Heart right ventricle (tissue), 16 donors: ENCODE measurements at regions not wholly inside any gene's neighbourhood (a gene's known extent, or its start where the extent isn't known, plus 50 kb on each side); places are given as distances from the start of the nearest gene placed in this dataset.

Experiments
- ATAC-seq, 8 donors: fragments of 200-7000 bp; cut with Tn5 transposase; one replicate each; pipeline ENCODE4 v1.9.1; 2020; ENCODE audit warnings: mild to moderate bottlenecking in 8 of 8, moderate library complexity in 8 of 8, moderate number of reproducible peaks in 1 of 8
- DNase-seq, 2 donors: peaks; one replicate each; pipeline ENCODE4 v3.0.0-alpha.2; 2020
- H3K27ac ChIP-seq, 10 donors: fragments of 200-600 bp; sonication (generic) in 2 of 10; one replicate each; pipeline versions ENCODE4 v1.5.0 to v1.8.0; 2020 to 2022; ENCODE audit warnings: mild to moderate bottlenecking in 3 of 10
- H3K27me3 ChIP-seq, 7 donors: fragments of 200-600 bp; one replicate each; pipeline ENCODE4 v1.8.0; 2021 to 2022; ENCODE audit warnings: mild to moderate bottlenecking in 2 of 7
- H3K36me3 ChIP-seq, 9 donors: fragments of 200-600 bp; sonication (generic) in 1 of 9; one replicate each; pipeline versions ENCODE4 v1.5.0 to v1.8.0; 2020 to 2022; ENCODE audit warnings: mild to moderate bottlenecking in 2 of 9
- H3K4me1 ChIP-seq, 9 donors: fragments of 200-600 bp; sonication (generic) in 1 of 9; one replicate each; pipeline versions ENCODE4 v1.5.0 to v1.8.0; 2020 to 2022; ENCODE audit warnings: mild to moderate bottlenecking in 4 of 9
- H3K4me3 ChIP-seq, 10 donors: fragments of 200-600 bp; sonication (generic) in 2 of 10; one replicate each; pipeline versions ENCODE4 v1.5.0 to v1.8.0; 2020 to 2022; ENCODE audit warnings: mild to moderate bottlenecking in 7 of 10, moderate library complexity in 2 of 10
- H3K9me3 ChIP-seq, 11 donors: fragments of 200-600 bp in 10 of 11; sonication (generic) in 2 of 11; one replicate each; pipeline versions ENCODE4 v1.5.0 to v1.8.0; 2013 to 2022; ENCODE audit warnings: mild to moderate bottlenecking in 2 of 11, control low read depth in 1 of 11, moderate library complexity in 1 of 11
- WGBS, 2 donors: extraction: QIAGEN DNeasy Blood & Tissue Kit; methylation state at CpG; one replicate each; pipeline ENCODE4 v1.1.7; 2013; ENCODE audit warnings: inconsistent platforms in 1 of 2; 5-methylcytosine and 5-hydroxymethylcytosine counted together
- intact Hi-C, 10 donors: fragments of 100-400 bp; cut with DNase I; formaldehyde crosslinking; loops; one replicate each; pipeline versions ENCODE4 v1.11.1 to v1.14.2; 2022
- TF ChIP-seq, protein P1 (sequence below), 9 donors: fragments of 200-600 bp; sonication (generic) in 2 of 9; IDR thresholded peaks; one replicate each; pipeline versions ENCODE4 v1.5.0 to v1.8.0; 2021 to 2022; ENCODE audit warnings: antibody characterized with exemption in 9 of 9, mild to moderate bottlenecking in 5 of 9, moderate library complexity in 1 of 9
- donor health status: Arrhythmogenic right ventricular cardiomyopathy.
- donor health status: ischemic (EF 13 %, LVEDD 7.1; RV severe dilation, severe dysfunction).
- donor health status: healthy with polysubstance abuse.
- donor health status: DM: no; HTN: yes; CAD: no.
- donor health status: DM: no; HTN: no; CAD: no.
- donor health status: ischemic (EF 25% LVEDD 6.9; RV normal size, moderate dysfunction).
- donor health status: ischemic (EF 25% LVEDD 5.7; RV mildly dilated, moderate dysfunction).
- donor health status: healthy.
- donor health status: DM: yes; HTN: yes; CAD: no.
- donor health status: Ischemic cardiomyopathy.
- donor health status: ischemic (EF 35%, LVEDD 5.7; RV mildly dilated, moderate dysfunction).
- donor health status: nonischemic (EF 11% LVEDD 7.7; RV severe dilation, severe dysfunction).
- donor health status: DM: yes; HTN: yes; CAD: no.
- donor health status: PGD.
- donor health status: ischemic (EF 29% LVEDD 5.4; RV normal size, mild dysfunction).
- donor health status: nonischemic (EF 23%, LVEDD 6.1; RV moderate dilation, normal function).

DNA sequence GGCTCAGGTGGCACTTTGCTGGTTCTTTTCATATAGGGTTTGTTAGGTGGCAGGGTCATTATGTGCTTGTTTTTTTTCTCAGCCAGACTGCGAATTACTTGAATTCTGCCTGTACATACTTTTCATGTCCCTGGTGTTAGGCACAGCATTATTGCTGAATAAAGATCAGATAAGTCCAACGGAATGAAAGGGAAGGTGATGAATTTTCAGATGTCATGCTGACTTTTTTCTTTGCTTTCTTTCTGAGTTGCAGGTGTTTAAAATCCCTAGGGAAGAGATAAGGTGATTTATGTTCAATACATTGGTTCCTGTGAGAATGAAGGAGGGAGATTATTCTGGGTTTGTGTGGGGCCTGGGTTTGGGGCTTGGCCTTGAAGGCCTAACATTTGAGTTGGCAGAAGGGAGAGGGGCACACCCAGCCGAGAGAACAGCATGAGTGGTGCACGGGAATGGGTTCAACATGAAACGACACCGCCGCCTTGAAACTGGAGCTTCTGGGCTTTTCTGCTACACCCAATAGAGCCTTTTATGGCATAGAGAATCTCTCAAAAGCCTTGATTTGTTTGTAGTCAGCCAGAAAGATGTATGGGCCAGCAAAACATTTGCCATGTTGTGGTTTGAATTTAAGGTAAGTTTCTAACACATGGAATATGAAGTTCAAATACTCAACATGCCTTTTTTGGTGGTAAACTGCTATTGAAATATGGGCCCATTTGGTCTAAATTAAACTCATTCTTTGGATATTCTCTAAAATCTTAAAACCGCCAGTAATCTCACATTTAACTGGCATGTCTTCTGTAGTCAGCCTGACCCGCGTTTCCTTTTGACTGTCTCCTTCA is 477.0 kb downstream of the PCNX1 start:
- H3K4me3 ChIP-seq: no peak overlapping the region
- no peak for ATAC-seq
- intact Hi-C loops: no loop called here
- H3K27ac ChIP-seq: no peak overlapping the region
- peaks cover 0 to 8% (median 0%) of the 10 kb centered on the region in 9 donors for H3K4me1 ChIP-seq
- no peaks in the 10 kb centered on the region for H3K36me3 ChIP-seq
- WGBS, 2 donors: 84 to 87% methylated on average over 10 of the region's 10 CpGs
- DNase-seq: no peak
- no peaks in the 10 kb centered on the region for H3K27me3 ChIP-seq
- no peaks in the 10 kb centered on the region for H3K9me3 ChIP-seq
- TF ChIP-seq, protein P1, sequence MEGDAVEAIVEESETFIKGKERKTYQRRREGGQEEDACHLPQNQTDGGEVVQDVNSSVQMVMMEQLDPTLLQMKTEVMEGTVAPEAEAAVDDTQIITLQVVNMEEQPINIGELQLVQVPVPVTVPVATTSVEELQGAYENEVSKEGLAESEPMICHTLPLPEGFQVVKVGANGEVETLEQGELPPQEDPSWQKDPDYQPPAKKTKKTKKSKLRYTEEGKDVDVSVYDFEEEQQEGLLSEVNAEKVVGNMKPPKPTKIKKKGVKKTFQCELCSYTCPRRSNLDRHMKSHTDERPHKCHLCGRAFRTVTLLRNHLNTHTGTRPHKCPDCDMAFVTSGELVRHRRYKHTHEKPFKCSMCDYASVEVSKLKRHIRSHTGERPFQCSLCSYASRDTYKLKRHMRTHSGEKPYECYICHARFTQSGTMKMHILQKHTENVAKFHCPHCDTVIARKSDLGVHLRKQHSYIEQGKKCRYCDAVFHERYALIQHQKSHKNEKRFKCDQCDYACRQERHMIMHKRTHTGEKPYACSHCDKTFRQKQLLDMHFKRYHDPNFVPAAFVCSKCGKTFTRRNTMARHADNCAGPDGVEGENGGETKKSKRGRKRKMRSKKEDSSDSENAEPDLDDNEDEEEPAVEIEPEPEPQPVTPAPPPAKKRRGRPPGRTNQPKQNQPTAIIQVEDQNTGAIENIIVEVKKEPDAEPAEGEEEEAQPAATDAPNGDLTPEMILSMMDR (IDR thresholded peaks at IDR 0.05): no peak

- 94 to 96% methylated on average over 3 of the region's 3 CpGs for WGBS, 2 donors
- H3K27me3 ChIP-seq: no peaks in the 10 kb centered on the region
- H3K4me1 ChIP-seq: no peaks in the 10 kb centered on the region
- no peaks in the 10 kb centered on the region for H3K9me3 ChIP-seq
- H3K27ac ChIP-seq: no peak overlapping the region
- intact Hi-C loops: no loop called here
- no peak overlapping the region for H3K4me3 ChIP-seq
- ATAC-seq (no peak), DNase-seq (no peak)
- no peaks in the 10 kb centered on the region for H3K36me3 ChIP-seq
- TF ChIP-seq, protein P1 (IDR thresholded peaks at IDR 0.05): no peak
Measured at GRCh38 chr14:71387753-71388152, 480.5 kb downstream of the PCNX1 start.

DNA sequence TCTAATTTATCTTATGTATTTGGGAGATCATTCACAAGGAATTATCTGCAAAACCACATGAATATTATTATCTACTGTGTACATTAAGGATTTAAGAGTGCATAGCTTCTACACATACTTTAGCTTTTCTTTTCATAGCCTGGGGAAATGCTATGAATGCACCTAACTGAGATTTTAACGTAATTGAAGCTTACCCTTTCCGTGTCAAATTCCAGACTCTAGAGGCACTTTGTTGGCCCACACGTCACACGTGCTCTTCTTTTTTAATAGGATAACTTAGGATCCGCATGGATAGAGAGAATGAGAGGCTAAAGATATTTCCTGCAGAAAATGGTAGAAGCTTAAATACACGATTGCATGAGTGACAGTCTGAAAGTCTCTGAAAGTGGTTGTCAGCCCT is 481.1 kb downstream of the PCNX1 start:
- TF ChIP-seq, protein P1 (IDR thresholded peaks at IDR 0.05): no peak
- WGBS, 2 donors: 92 to 94% methylated on average over 6 of the region's 6 CpGs
- Histone ChIP-seq H3K27ac (no peak overlapping the region), H3K36me3 (no peaks in the 10 kb centered on the region), H3K4me3 (no peak overlapping the region), H3K27me3 (no peaks in the 10 kb centered on the region), H3K9me3 (no peaks in the 10 kb centered on the region), H3K4me1 (no peaks in the 10 kb centered on the region)
- ATAC-seq: no peak
- intact Hi-C loops: no loop called here
- no peak for DNase-seq

DNA sequence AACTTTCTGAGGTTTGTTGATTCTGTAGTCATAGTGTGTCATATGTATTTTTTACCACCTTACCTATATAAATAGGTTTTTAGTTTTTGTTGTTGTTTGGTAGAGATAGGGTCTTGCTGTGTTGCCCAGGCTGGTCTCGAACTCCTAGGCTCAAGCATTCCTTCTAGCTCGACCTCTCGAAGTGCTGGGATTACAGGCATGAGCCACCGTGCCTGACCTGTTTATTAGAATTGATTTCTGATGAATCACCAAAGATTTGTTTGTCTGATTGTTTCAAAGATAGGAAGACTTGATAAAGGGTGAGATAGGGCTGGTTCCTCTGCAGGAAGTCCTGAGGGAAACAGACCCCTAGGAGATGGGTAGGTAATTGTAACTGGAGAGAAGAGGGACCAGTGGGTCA is 481.6 kb downstream of the PCNX1 start:
- H3K27ac ChIP-seq: no peak overlapping the region
- ATAC-seq (no peak), DNase-seq (no peak)
- H3K27me3 ChIP-seq: no peaks in the 10 kb centered on the region
- H3K4me1 ChIP-seq: no peaks in the 10 kb centered on the region
- 92% methylated on average over 4 of the region's 4 CpGs for WGBS, 2 donors
- TF ChIP-seq, protein P1 (IDR thresholded peaks at IDR 0.05): no peak
- no peaks in the 10 kb centered on the region for H3K9me3 ChIP-seq
- no peak overlapping the region for H3K4me3 ChIP-seq
- intact Hi-C loops: no loop called here
- H3K36me3 ChIP-seq: no peaks in the 10 kb centered on the region
